ENCODE measurements at regions not wholly inside any gene's neighbourhood (a gene's known extent, or its start where the extent isn't known, plus 50 kb on each side); places are given as distances from the start of the nearest gene placed in this dataset.

DNA sequence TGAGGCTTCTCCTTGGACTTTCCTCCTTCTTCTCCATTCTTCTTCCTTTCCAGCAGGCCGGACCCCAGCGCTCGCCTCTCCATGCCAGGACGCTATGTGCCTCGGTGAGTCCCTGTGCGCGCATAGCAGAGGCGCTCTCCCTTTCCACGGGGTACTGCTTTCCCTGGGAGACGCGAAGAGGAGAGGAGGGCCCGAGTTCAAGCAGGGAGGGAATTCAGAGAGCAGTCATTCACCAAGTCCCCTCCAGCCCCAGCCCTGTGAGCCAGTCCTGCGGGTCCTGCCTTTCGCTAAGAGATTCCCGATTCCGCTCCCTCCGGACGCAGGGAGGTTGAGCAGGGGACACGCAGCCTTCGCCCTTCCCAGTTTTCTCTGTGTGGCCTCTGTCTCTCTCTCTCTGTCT is 160.4 kb downstream of the EFNB2 start:
- CTCF ChIA-PET, result interaction anchor here (0.7 to 1.2 kb wide), 2 partner anchors 159 to 291 kb away, joined by 3 read pairs; no protein-coding TSS in a partner anchor
- H3K4me3 ChIP-seq (ENCODE audit: low read depth, low read length), result no peak overlapping the region
- no peaks in the 10 kb centered on the region for H3K36me3 ChIP-seq (ENCODE audit: control insufficient read depth, insufficient read depth, low read length)
- no peak for DNase-seq (ENCODE audit: low read depth)
- POLR2A ChIA-PET, result no interaction called here
- no peaks in the 10 kb centered on the region for H3K27me3 ChIP-seq (ENCODE audit: control insufficient read depth, insufficient read depth, low read length)
- no peak for TF ChIP-seq CTCF (IDR thresholded peaks at IDR 0.05; ENCODE audit: insufficient read depth, low read depth, low read length)

GRCh38 chr13:106374631-106375030 is 160.8 kb downstream of the EFNB2 start:
- TF ChIP-seq CTCF (IDR thresholded peaks at IDR 0.05; ENCODE audit: insufficient read depth, low read depth, low read length), result no peak
- CTCF ChIA-PET, result interaction anchor here (0.7 to 1.2 kb wide), 2 partner anchors 159 to 290 kb away, joined by 3 read pairs; no protein-coding TSS in a partner anchor
- POLR2A ChIA-PET, result interaction anchor here (0.6 kb wide), 3 partner anchors 27 to 380 kb away, joined by 3 to 12 read pairs (median 6); no protein-coding TSS in a partner anchor

DNA sequence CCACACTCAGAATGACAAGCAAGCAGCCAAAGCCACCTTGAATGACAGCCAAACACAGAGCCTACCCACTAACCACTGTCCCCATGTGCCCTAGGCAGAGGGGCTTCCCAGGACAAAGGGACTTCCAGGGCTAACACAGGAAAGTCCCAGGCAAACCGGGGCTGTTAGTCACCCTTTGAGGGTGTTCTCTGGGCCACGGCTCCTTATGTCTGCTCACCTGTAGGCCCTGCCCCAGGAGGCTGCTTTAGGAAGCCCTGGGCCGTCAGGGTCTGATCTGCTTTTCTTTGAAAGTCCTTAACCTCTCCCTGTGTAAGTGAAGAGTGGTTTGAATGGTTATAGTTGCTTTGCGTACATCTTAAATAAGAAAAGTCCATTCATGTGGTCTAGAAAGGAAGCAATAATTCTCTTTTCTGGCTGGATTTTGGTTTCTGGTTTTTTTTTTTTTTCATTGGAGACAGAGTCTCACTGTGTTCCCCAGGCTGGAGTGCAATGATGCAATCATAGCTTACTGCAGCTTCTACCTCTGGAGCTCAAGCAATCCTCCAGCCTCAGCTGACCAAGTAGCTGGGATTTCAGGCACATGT is 161.4 kb downstream of the EFNB2 start:
- no peak for TF ChIP-seq CTCF (IDR thresholded peaks at IDR 0.05; ENCODE audit: insufficient read depth, low read depth, low read length)
- Histone ChIP-seq H3K27me3 (ENCODE audit: control insufficient read depth, insufficient read depth, low read length) (no peaks in the 10 kb centered on the region), H3K4me3 (ENCODE audit: low read depth, low read length) (no peak overlapping the region), H3K36me3 (ENCODE audit: control insufficient read depth, insufficient read depth, low read length) (no peaks in the 10 kb centered on the region)
- ChIA-PET CTCF (interaction anchor here (1.2 kb wide), 1 partner anchor 160 kb away, joined by 3 read pairs; no protein-coding TSS in a partner anchor), POLR2A (interaction anchor here (0.6 kb wide), 3 partner anchors 27 to 379 kb away, joined by 3 to 12 read pairs (median 6); no protein-coding TSS in a partner anchor)
- DNase-seq (ENCODE audit: low read depth), result no peak

More at GRCh38 chr13:106374631-106375030, 160.8 kb downstream of the EFNB2 start:
- DNase-seq (ENCODE audit: low read depth), result no peak
- Histone ChIP-seq H3K27me3 (ENCODE audit: control insufficient read depth, insufficient read depth, low read length) (no peaks in the 10 kb centered on the region), H3K36me3 (ENCODE audit: control insufficient read depth, insufficient read depth, low read length) (no peaks in the 10 kb centered on the region), H3K4me3 (ENCODE audit: low read depth, low read length) (no peak overlapping the region)

DNA sequence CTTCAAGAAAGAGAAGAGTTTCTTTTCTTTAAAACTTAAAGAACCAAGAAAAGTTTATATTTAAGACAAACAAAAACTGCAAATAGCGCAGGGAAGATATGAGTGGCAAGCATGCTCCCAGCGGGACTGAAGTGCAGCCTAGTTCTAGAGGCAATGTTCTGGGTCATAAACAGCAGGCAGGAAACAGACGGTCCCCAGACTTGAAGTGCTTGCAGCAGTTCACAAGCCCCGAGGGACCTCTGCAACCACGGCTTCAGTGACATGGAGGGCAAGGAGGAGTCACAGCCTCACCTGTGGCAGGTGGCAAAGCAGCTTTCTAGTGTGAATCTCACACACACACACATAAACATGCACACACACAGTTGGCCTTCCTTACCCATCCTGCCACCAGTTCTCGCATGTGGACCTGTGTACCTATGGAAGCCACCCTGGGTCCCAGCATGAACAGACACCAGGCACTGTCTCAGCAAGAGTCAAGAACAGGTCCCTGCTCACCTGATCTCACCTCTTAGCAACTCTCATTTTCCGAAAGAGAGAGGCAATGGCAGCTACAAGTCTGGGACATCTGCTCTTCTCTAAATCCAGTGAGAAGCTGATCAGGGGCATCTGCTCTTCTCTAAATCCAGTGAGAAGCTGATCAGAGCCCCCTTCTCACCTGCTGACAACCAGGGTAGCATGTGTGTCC is 162.0 kb downstream of the EFNB2 start:
- H3K36me3 ChIP-seq (ENCODE audit: control insufficient read depth, insufficient read depth, low read length), result no peaks in the 10 kb centered on the region
- POLR2A ChIA-PET, result no interaction called here
- no peaks in the 10 kb centered on the region for H3K27me3 ChIP-seq (ENCODE audit: control insufficient read depth, insufficient read depth, low read length)
- CTCF ChIA-PET, result interaction anchor here (1.1 kb wide), 1 partner anchor 81 kb away, joined by 3 read pairs; no protein-coding TSS in a partner anchor
- TF ChIP-seq CTCF (IDR thresholded peaks at IDR 0.05; ENCODE audit: insufficient read depth, low read depth, low read length), result no peak
- no peak overlapping the region for H3K4me3 ChIP-seq (ENCODE audit: low read depth, low read length)
- no peak for DNase-seq (ENCODE audit: low read depth)

Data from BJ (cell line).